ENCODE measurements at regions not wholly inside any gene's neighbourhood (a gene's known extent, or its start where the extent isn't known, plus 50 kb on each side); places are given as distances from the start of the nearest gene placed in this dataset.

GRCh38 chr11:129589190-129589860 lies 213.7 kb downstream of the BARX2 start:
- H3K79me2 ChIP-seq (ENCODE audit: control insufficient read depth, insufficient read depth, low read length), result no peaks in the 10 kb centered on the region
- ChIA-PET CTCF (no interaction called here), POLR2A (no interaction called here)
- Mint-ChIP-seq H3K4me3 (no peak overlapping the region), H3K27me3 (peaks cover 5% of the 10 kb centered on the region), H3K4me1 (no peaks in the 10 kb centered on the region), H3K27ac (no peak overlapping the region), H3K9me3 (ENCODE audit: insufficient read depth) (no peaks in the 10 kb centered on the region)
- ATAC-seq (ENCODE audit: low read depth) (no peak), DNase-seq (no peak)
- TF ChIP-seq EZH2 (IDR thresholded peaks at IDR 0.05; ENCODE audit: borderline replicate concordance, insufficient read depth, low read depth, low read length, poor library complexity, severe bottlenecking) (no peak), CTCF (IDR thresholded peaks at IDR 0.05) (no peak)
- H3K9ac ChIP-seq (ENCODE audit: low read length), result no peak overlapping the region
- 11% methylated on average over 3 of the region's 5 CpGs for WGBS (ENCODE audit: insufficient coverage)
- no peaks in the 10 kb centered on the region for H4K20me1 ChIP-seq (ENCODE audit: control insufficient read depth, insufficient read depth, low read length, poor library complexity, severe bottlenecking)
- no peaks in the 10 kb centered on the region for H3K4me1 ChIP-seq (ENCODE audit: control insufficient read depth in 2 of 2, insufficient read depth in 2 of 2, low read length in 2 of 2)
- intact Hi-C loops (cut with micrococcal nuclease), result no loop called here
- H3K36me3 ChIP-seq (replicated peaks in 1 of 2; ENCODE audit: control extremely low read depth in 1 of 2, control insufficient read depth in 1 of 2, extremely low read depth in 1 of 2, insufficient read depth in 2 of 2, low read length in 1 of 2), result no peaks in the 10 kb centered on the region
- no peak overlapping the region for H3K4me2 ChIP-seq (replicated peaks; ENCODE audit: low read depth, low read length, poor library complexity, severe bottlenecking)
- H3K27me3 ChIP-seq (replicated peaks in 1 of 4; ENCODE audit: control extremely low read depth in 1 of 4, control insufficient read depth in 3 of 4, insufficient read depth in 4 of 4, low read length in 3 of 4), result peaks cover 0 to 2% (median 0%) of the 10 kb centered on the region in 4 experiments
- no peak overlapping the region for H3K27ac ChIP-seq (ENCODE audit: low read length in 2 of 2)
- H3K9me3 ChIP-seq (ENCODE audit: control extremely low read depth in 1 of 3, control insufficient read depth in 2 of 3, insufficient read depth in 1 of 3, low read length in 2 of 3), result no peaks in the 10 kb centered on the region
- H3K4me3 ChIP-seq (ENCODE audit: control extremely low read depth in 1 of 5, extremely low read depth in 1 of 5, insufficient read depth in 1 of 5, low read depth in 2 of 5, low read length in 4 of 5), result no peak overlapping the region
- no peak overlapping the region for H2AFZ ChIP-seq (ENCODE audit: insufficient read depth, low read depth, low read length, poor library complexity, severe bottlenecking)

- H3K9me3 ChIP-seq (ENCODE audit: control extremely low read depth in 1 of 3, control insufficient read depth in 2 of 3, insufficient read depth in 1 of 3, low read length in 2 of 3), result no peaks in the 10 kb centered on the region
- Mint-ChIP-seq H3K4me3 (no peak overlapping the region), H3K9me3 (ENCODE audit: insufficient read depth) (no peaks in the 10 kb centered on the region), H3K27me3 (peaks cover 5% of the 10 kb centered on the region), H3K27ac (no peak overlapping the region), H3K4me1 (no peaks in the 10 kb centered on the region)
- H3K9ac ChIP-seq (ENCODE audit: low read length), result no peak overlapping the region
- TF ChIP-seq CTCF (IDR thresholded peaks at IDR 0.05), result no peak
- TF ChIP-seq EZH2 (IDR thresholded peaks at IDR 0.05; ENCODE audit: borderline replicate concordance, insufficient read depth, low read depth, low read length, poor library complexity, severe bottlenecking), result no peak
- H3K27ac ChIP-seq (ENCODE audit: low read length in 2 of 2), result no peak overlapping the region
- no peaks in the 10 kb centered on the region for H3K79me2 ChIP-seq (ENCODE audit: control insufficient read depth, insufficient read depth, low read length)
- CTCF ChIA-PET, result no interaction called here
- no peak for ATAC-seq (ENCODE audit: low read depth)
- H3K4me3 ChIP-seq (ENCODE audit: control extremely low read depth in 1 of 5, extremely low read depth in 1 of 5, insufficient read depth in 1 of 5, low read depth in 2 of 5, low read length in 4 of 5), result no peak overlapping the region
- no peaks in the 10 kb centered on the region for H3K4me1 ChIP-seq (ENCODE audit: control insufficient read depth in 2 of 2, insufficient read depth in 2 of 2, low read length in 2 of 2)
- POLR2A ChIA-PET, result no interaction called here
- intact Hi-C loops (cut with micrococcal nuclease), result no loop called here
- DNase-seq, result no peak
- no peaks in the 10 kb centered on the region for H3K36me3 ChIP-seq (replicated peaks in 1 of 2; ENCODE audit: control extremely low read depth in 1 of 2, control insufficient read depth in 1 of 2, extremely low read depth in 1 of 2, insufficient read depth in 2 of 2, low read length in 1 of 2)
- 60% methylated on average over 5 of the region's 10 CpGs for WGBS (ENCODE audit: insufficient coverage)
- H3K4me2 ChIP-seq (replicated peaks; ENCODE audit: low read depth, low read length, poor library complexity, severe bottlenecking), result no peak overlapping the region
- H2AFZ ChIP-seq (ENCODE audit: insufficient read depth, low read depth, low read length, poor library complexity, severe bottlenecking), result no peak overlapping the region
- H4K20me1 ChIP-seq (ENCODE audit: control insufficient read depth, insufficient read depth, low read length, poor library complexity, severe bottlenecking), result no peaks in the 10 kb centered on the region
- H3K27me3 ChIP-seq (replicated peaks in 1 of 4; ENCODE audit: control extremely low read depth in 1 of 4, control insufficient read depth in 3 of 4, insufficient read depth in 4 of 4, low read length in 3 of 4), result peaks cover 0 to 2% (median 0%) of the 10 kb centered on the region in 4 experiments
Measured at GRCh38 chr11:129590030-129590752, 214.5 kb downstream of the BARX2 start.

Measured in B cell (primary cell).